Psoas muscle (tissue), 7 donors: ENCODE measurements at regions not wholly inside any gene's neighbourhood (a gene's known extent, or its start where the extent isn't known, plus 50 kb on each side); places are given as distances from the start of the nearest gene placed in this dataset.

ENCODE experiments used
- ATAC-seq, 4 donors: fragments of 200-7000 bp; cut with Tn5 transposase; one replicate each; pipeline ENCODE4 v1.9.1; 2020; ENCODE audit warnings: moderate library complexity in 3 of 4, mild to moderate bottlenecking in 2 of 4
- DNase-seq, 2 donors: peaks; one replicate each; pipeline ENCODE4 v3.0.0-alpha.2; 2020
- H3K27ac ChIP-seq: fragments of 200-600 bp; one replicate; pipeline ENCODE4 v1.8.0; 2022
- H3K27me3 ChIP-seq, 3 donors: fragments of 200-600 bp in 1 of 3; one replicate each; pipeline versions ENCODE4 v1.6.1 to v1.8.0; 2013 to 2022; ENCODE audit warnings: low read length in 2 of 3, mild to moderate bottlenecking in 2 of 3, moderate library complexity in 1 of 3; ENCODE audit not compliant: insufficient read depth in 3 of 3
- H3K36me3 ChIP-seq, 2 donors: fragments of 200-600 bp in 1 of 2; one replicate each; pipeline versions ENCODE4 v1.6.1 to v1.8.0; 2013 to 2022; ENCODE audit warnings: low read depth in 1 of 2, mild to moderate bottlenecking in 1 of 2, moderate library complexity in 1 of 2; ENCODE audit not compliant: insufficient read depth in 1 of 2
- H3K4me1 ChIP-seq: fragments of 200-600 bp; one replicate; pipeline ENCODE4 v1.8.0; 2022
- H3K4me3 ChIP-seq: fragments of 200-600 bp; one replicate; pipeline ENCODE4 v1.8.0; 2022; ENCODE audit warnings: mild to moderate bottlenecking
- H3K9me3 ChIP-seq: fragments of 200-600 bp; one replicate; pipeline ENCODE4 v1.8.0; 2022
- CTCF ChIP-seq: fragments of 200-600 bp; IDR thresholded peaks from one replicate; pipeline ENCODE4 v1.8.0; 2022; ENCODE audit warnings: antibody characterized with exemption
- WGBS, 3 donors: extraction: QIAGEN DNeasy Blood & Tissue Kit; methylation state at CpG; one replicate each; pipeline versions ENCODE4 v1.1.6 to v1.1.7; 2013; 5-methylcytosine and 5-hydroxymethylcytosine counted together
- intact Hi-C, 2 donors: fragments of 100-400 bp; cut with DNase I; formaldehyde crosslinking; loops; one replicate each; pipeline versions ENCODE4 v1.11.0 to v1.14.2; 2022
- donor health status: healthy with polysubstance abuse.
- donor health status: DM: no; HTN: no; CAD: no; lungs with moderate emphysema.
- donor health status: Bipolar disorder and iron deficiency.
- donor health status: healthy.
- donor health status: DM: yes; HTN: yes; CAD: no.
- donor health status: DM: no; HTN: no; CAD: no.
- donor health status: DM: yes; HTN: yes; CAD: no.

DNA sequence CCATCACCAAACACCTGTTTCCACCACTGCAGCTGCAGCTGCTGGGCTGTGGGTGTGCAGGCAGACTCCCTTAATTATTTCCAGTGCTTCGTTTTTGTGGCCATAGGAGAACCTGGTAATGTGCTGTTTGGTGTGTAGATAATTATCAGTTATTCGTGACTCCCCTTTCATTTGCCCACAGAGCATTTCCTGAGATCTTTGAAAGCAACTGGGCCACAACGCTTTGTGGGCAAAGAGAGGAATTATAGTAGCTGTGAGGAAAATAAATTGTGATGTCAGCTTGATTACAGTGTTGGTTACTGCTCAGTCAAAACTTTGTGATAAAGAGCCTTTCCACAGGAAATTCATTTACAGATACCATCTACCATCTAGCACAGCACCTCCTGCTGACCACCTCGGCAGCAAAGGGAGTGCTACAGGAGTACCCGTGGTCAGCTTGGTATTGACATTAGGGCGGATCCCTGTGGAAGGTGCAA lies 193.3 kb upstream of the SLCO3A1 start:
- Histone ChIP-seq H3K27me3 (peaks cover 0 to 4% (median 0%) of the 10 kb centered on the region in 3 donors), H3K4me1 (no peaks in the 10 kb centered on the region), H3K4me3 (no peak overlapping the region), H3K36me3 (no peaks in the 10 kb centered on the region), H3K9me3 (no peaks in the 10 kb centered on the region), H3K27ac (no peak overlapping the region)
- WGBS, 3 donors: 53 to 58% (median 58%) methylated on average over 6 of the region's 6 CpGs
- intact Hi-C loops: no loop called here
- ATAC-seq: no peak
- no peak for TF ChIP-seq CTCF
- no peak for DNase-seq

GRCh38 chr15:91664224-91664836 lies 189.2 kb upstream of the SLCO3A1 start:
- no peaks in the 10 kb centered on the region for H3K9me3 ChIP-seq
- intact Hi-C loops: no loop called here
- no peak overlapping the region for H3K27ac ChIP-seq
- TF ChIP-seq CTCF: no peak
- H3K4me3 ChIP-seq: no peak overlapping the region
- peaks cover 0 to 2% (median 0%) of the 10 kb centered on the region in 3 donors for H3K27me3 ChIP-seq
- no peaks in the 10 kb centered on the region for H3K36me3 ChIP-seq
- H3K4me1 ChIP-seq: no peaks in the 10 kb centered on the region
- 51 to 73% (median 58%) methylated on average over 6 of the region's 6 CpGs for WGBS, 3 donors
- no peak for ATAC-seq
- no peak for DNase-seq

DNA sequence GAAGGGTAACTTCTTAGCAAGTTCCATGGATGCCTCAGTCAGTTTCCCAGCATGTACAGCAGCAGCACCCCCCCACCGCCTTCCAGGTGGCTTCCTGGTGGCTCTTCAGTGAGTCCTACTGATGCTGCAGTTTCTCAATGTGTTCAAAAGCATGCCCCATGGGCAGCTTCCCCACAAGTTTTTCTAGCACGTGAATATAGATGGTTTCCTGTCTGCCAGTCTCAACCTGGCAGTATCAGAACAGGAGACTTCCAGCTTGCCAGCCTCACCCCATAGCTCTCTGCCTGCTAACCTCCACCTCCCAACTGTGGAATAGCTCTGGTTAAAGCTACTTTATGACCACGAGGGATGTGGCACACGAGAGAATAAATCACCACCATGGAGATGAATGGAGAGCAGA lies 188.3 kb upstream of the SLCO3A1 start:
- intact Hi-C loops: no loop called here
- Histone ChIP-seq H3K27me3 (peaks cover 0 to 2% (median 0%) of the 10 kb centered on the region in 3 donors), H3K4me1 (no peaks in the 10 kb centered on the region), H3K27ac (no peak overlapping the region), H3K36me3 (no peaks in the 10 kb centered on the region), H3K9me3 (no peaks in the 10 kb centered on the region), H3K4me3 (no peak overlapping the region)
- no peak for ATAC-seq
- WGBS, 3 donors: 67 to 77% (median 73%) methylated on average over 4 of the region's 4 CpGs
- no peak for TF ChIP-seq CTCF
- DNase-seq: no peak

DNA sequence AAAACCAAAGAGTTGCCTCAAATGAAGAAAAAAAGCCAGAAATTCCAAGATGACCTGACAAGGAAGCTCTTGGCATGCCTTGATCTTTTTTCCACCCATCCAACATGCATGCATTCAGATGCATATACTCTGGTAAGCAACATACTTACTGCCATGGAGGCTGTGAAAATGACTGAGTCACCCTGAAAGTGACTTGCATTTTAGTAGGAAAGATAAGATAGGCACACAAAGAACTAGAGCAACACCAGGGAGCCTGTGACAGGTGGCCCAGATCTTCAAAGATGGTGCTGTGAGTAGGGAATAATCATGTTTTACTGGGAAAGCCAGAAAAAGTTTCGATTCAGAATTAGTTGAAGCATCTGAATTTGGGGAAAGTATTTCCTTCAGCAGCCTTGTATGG lies 185.1 kb upstream of the SLCO3A1 start:
- WGBS, 3 donors: 69 to 84% (median 74%) methylated on average over 1 of the region's 1 CpG
- no peak overlapping the region for H3K27ac ChIP-seq
- H3K36me3 ChIP-seq: no peaks in the 10 kb centered on the region
- no peak for DNase-seq
- H3K4me3 ChIP-seq: no peak overlapping the region
- H3K9me3 ChIP-seq: no peaks in the 10 kb centered on the region
- no peak for TF ChIP-seq CTCF
- H3K4me1 ChIP-seq: no peaks in the 10 kb centered on the region
- ATAC-seq: no peak
- H3K27me3 ChIP-seq: peaks cover 0 to 2% (median 0%) of the 10 kb centered on the region in 3 donors
- intact Hi-C loops: no loop called here

- intact Hi-C loops: no loop called here
- TF ChIP-seq CTCF: no peak
- Histone ChIP-seq H3K27ac (no peak overlapping the region), H3K36me3 (no peaks in the 10 kb centered on the region), H3K9me3 (peaks cover 9% of the 10 kb centered on the region), H3K4me3 (no peak overlapping the region), H3K27me3 (peaks cover 0 to 2% (median 0%) of the 10 kb centered on the region in 3 donors), H3K4me1 (no peaks in the 10 kb centered on the region)
- WGBS, 3 donors: 68 to 88% (median 79%) methylated on average over 2 of the region's 2 CpGs
- ATAC-seq (no peak), DNase-seq (no peak)
Observed at GRCh38 chr15:91670108-91670507, 183.4 kb upstream of the SLCO3A1 start.
